ENCODE measurements at regions not wholly inside any gene's neighbourhood (a gene's known extent, or its start where the extent isn't known, plus 50 kb on each side); places are given as distances from the start of the nearest gene placed in this dataset.

DNA sequence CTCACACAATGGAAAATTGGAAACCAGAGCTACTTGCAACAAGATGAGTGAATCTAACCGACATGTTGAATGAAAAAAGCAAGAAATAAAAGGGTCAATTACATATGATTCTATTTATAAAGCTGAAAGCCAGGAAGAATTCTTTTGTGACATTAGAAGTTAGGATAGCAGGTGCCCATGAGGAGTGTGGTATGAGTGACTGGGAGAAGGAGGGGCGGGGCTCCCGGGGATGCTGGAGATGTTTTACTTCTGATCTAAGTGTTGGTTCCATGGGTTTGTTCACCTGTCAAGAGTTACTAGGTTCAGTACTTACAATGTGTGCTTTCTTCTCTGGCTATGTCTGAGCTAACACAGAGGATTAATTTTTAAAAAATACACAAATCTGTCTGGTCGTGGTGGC is 60.8 kb downstream of the NSMCE3 start:
- H3K4me3 ChIP-seq (ENCODE audit: low read length), result no peak overlapping the region
- no peak for TF ChIP-seq CTCF (IDR thresholded peaks at IDR 0.05; ENCODE audit: insufficient read depth, low read depth, low read length, missing control alignments)
- DNase-seq (ENCODE audit: low read depth), result no peak

DNA sequence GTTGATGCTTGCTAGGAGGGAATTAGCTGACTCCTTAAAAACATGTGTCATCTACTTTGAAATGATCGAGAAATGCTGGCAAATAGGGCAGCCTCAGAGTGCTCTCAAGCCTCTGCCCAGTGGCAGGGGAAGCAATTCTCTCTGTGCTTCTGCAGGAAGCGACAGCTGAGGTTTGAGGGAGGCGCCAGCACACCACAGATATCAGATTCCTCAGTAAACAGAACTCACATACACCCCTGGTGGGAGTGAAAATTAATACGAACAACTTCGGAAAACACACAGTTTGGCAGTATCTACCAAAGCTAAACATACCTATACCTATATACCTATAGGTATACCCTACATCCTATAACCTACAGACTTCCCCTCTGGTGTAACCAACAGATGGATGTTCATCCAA is 61.3 kb downstream of the NSMCE3 start:
- no peak for TF ChIP-seq CTCF (IDR thresholded peaks at IDR 0.05; ENCODE audit: insufficient read depth, low read depth, low read length, missing control alignments)
- no peak overlapping the region for H3K4me3 ChIP-seq (ENCODE audit: low read length)
- DNase-seq (ENCODE audit: low read depth), result no peak

- H3K4me3 ChIP-seq (ENCODE audit: low read length), result no peak overlapping the region
- DNase-seq (ENCODE audit: low read depth), result no peak
- no peak for TF ChIP-seq CTCF (IDR thresholded peaks at IDR 0.05; ENCODE audit: insufficient read depth, low read depth, low read length, missing control alignments)
These were observed 61.9 kb downstream of the NSMCE3 start for GRCh38 chr15:29207758-29208108.

- TF ChIP-seq CTCF (IDR thresholded peaks at IDR 0.05; ENCODE audit: insufficient read depth, low read depth, low read length, missing control alignments), result no peak
- no peak overlapping the region for H3K4me3 ChIP-seq (ENCODE audit: low read length)
- no peak for DNase-seq (ENCODE audit: low read depth)
These were observed 62.4 kb downstream of the NSMCE3 start for GRCh38 chr15:29207027-29207757.

- no peak for DNase-seq (ENCODE audit: low read depth)
- TF ChIP-seq CTCF (IDR thresholded peaks at IDR 0.05; ENCODE audit: insufficient read depth, low read depth, low read length, missing control alignments), result no peak
- no peak overlapping the region for H3K4me3 ChIP-seq (ENCODE audit: low read length)
These were observed 64.4 kb downstream of the NSMCE3 start for GRCh38 chr15:29205186-29205585.

DNA sequence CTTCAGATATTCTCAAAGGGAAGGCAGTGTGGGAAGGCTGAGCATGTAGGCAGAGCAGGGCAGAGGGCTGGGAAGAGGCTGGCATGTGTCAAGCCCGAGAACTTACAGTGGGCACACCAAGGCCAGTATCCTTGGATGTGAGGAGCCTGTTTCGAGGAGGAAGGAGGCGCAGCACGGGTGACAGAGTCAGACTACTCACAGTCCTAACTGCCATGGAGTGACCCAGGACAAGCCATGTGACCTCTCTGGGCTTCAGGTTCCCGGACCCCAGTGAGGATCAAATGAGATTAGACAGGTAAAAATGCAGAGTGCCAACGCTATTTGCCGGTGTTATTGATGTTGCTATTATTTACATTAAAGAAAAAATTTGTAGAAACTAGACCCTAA is 65.3 kb downstream of the NSMCE3 start:
- no peak overlapping the region for H3K4me3 ChIP-seq (ENCODE audit: low read length)
- TF ChIP-seq CTCF (IDR thresholded peaks at IDR 0.05; ENCODE audit: insufficient read depth, low read depth, low read length, missing control alignments), result no peak
- DNase-seq (ENCODE audit: low read depth), result no peak

DNA sequence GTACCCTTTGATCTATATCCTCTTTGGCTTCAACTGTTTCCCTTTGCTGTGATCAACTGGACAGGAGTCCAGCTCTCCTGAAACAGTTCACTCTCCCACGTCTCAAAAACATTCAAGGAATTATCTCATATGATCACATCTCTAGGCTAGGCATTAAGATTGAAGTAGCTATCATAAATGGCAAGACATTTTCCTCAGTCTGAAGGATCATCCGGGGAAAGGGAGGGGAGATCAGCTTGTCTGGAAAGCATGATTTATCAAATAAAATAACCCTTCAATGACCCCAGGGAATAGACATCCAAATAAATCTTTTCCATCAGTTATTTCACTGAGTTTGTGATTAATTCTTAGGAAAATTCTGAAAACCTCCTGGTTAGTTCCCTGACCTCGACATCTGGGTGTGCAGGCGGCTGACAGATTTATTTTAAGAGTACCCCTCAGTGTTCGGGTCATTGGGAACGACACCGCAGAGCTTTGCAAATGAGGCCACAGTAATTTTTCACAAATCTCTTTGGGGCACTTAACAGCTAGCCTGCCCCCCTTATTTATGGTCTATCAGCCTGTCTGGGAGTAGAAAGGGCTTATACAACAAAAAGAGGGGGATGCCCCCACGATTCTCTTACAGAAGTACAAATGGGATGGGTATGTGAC is 65.8 kb downstream of the NSMCE3 start:
- no peak overlapping the region for H3K4me3 ChIP-seq (ENCODE audit: low read length)
- TF ChIP-seq CTCF (IDR thresholded peaks at IDR 0.05; ENCODE audit: insufficient read depth, low read depth, low read length, missing control alignments), result no peak
- DNase-seq (ENCODE audit: low read depth), result no peak

Data from epithelial cell of esophagus (primary cell).